Esophagus muscularis mucosa (tissue), 4 donors: ENCODE measurements at regions not wholly inside any gene's neighbourhood (a gene's known extent, or its start where the extent isn't known, plus 50 kb on each side); places are given as distances from the start of the nearest gene placed in this dataset.

Source experiments
- DNase-seq: peaks from one replicate; pipeline ENCODE4 v3.0.0-alpha.2; 2017; ENCODE audit errors: extremely low spot score
- H3K27ac ChIP-seq, 4 donors: fragments of 200-600 bp; sonication (generic); replicated peaks in 1 of 4; 1 replicate in 3 of 4; 2 replicates in 1 of 4; pipeline ENCODE4 v1.5.1; 2016 to 2019; ENCODE audit warnings: mild to moderate bottlenecking in 1 of 4
- H3K27me3 ChIP-seq, 4 donors: fragments of 200-600 bp; sonication (generic); one replicate each; pipeline versions ENCODE4 v1.5.1 to v1.6.0; 2016 to 2019
- H3K36me3 ChIP-seq, 4 donors: fragments of 200-600 bp; sonication (generic); one replicate each; pipeline ENCODE4 v1.5.1; 2016 to 2019
- H3K4me1 ChIP-seq, 4 donors: fragments of 200-600 bp; sonication (generic); one replicate each; pipeline ENCODE4 v1.5.1; 2016 to 2019
- H3K4me3 ChIP-seq, 4 donors: fragments of 200-600 bp; sonication (generic); 1 replicate in 2 of 4; 2 replicates in 2 of 4; pipeline ENCODE4 v1.5.1; 2016 to 2019; ENCODE audit warnings: mild to moderate bottlenecking in 4 of 4, moderate library complexity in 1 of 4
- H3K9me3 ChIP-seq, 4 donors: fragments of 200-600 bp; sonication (generic); 1 replicate in 3 of 4; 2 replicates in 1 of 4; pipeline ENCODE4 v1.5.1; 2016 to 2019
- EP300 ChIP-seq: sonication (generic); formaldehyde crosslinking; IDR thresholded peaks from one replicate; pipeline ENCODE4 v1.6.1; 2017; ENCODE audit warnings: antibody characterized with exemption
- POLR2A ChIP-seq: fragments of 450-650 bp; IDR thresholded peaks from one replicate; pipeline ENCODE4 v1.6.1; 2017; ENCODE audit warnings: antibody characterized with exemption, moderate library complexity, mild to moderate bottlenecking, low read depth
- POLR2AphosphoS5 ChIP-seq, 2 donors: sonication (generic); formaldehyde crosslinking; IDR thresholded peaks; one replicate each; pipeline ENCODE4 v1.6.1; 2017; ENCODE audit warnings: antibody characterized with exemption in 2 of 2
- WGBS: methylation state at CpG from one replicate; pipeline ENCODE4 v1.1.5; 2018; 5-methylcytosine and 5-hydroxymethylcytosine counted together
- intact Hi-C: fragments of 100-400 bp; cut with DNase I; formaldehyde crosslinking; loops from one replicate; pipeline ENCODE4 v1.15.1; 2023
- TF ChIP-seq, protein P1 (sequence below), 3 experiments: fragments of 200-600 bp in 2 of 3; fragments of 450-650 bp in 1 of 3; sonication (generic) in 2 of 3; IDR thresholded peaks; one replicate each; pipeline ENCODE4 v1.5.1; 2017 to 2019; ENCODE audit warnings: antibody characterized with exemption in 3 of 3, mild to moderate bottlenecking in 2 of 3, moderate library complexity in 1 of 3

DNA sequence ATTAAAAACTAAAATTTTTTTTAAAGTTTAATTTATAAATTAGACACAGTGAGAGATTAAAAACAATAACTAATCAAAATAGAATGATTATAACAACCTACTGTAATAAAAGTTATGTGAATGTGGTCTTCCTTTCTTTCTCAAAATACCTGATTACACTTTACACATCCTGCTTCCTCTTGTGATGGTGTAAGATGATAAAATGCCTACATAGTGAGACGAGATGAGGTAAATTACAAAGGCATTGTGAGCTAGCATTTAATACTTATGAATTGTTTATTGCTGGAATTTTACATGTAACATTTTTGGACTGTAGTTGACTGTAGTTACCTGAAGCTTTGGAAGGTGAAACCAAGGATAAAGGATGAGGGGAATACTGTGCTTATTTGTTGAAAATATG is 94.2 kb upstream of the CLEC14A start:
- H3K36me3 ChIP-seq, result no peaks in the 10 kb centered on the region
- no peak for TF ChIP-seq EP300
- no peak for TF ChIP-seq POLR2A
- TF ChIP-seq POLR2AphosphoS5 (IDR thresholded peaks at IDR 0.05), result no peak
- TF ChIP-seq, protein P1, sequence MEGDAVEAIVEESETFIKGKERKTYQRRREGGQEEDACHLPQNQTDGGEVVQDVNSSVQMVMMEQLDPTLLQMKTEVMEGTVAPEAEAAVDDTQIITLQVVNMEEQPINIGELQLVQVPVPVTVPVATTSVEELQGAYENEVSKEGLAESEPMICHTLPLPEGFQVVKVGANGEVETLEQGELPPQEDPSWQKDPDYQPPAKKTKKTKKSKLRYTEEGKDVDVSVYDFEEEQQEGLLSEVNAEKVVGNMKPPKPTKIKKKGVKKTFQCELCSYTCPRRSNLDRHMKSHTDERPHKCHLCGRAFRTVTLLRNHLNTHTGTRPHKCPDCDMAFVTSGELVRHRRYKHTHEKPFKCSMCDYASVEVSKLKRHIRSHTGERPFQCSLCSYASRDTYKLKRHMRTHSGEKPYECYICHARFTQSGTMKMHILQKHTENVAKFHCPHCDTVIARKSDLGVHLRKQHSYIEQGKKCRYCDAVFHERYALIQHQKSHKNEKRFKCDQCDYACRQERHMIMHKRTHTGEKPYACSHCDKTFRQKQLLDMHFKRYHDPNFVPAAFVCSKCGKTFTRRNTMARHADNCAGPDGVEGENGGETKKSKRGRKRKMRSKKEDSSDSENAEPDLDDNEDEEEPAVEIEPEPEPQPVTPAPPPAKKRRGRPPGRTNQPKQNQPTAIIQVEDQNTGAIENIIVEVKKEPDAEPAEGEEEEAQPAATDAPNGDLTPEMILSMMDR (IDR thresholded peaks at IDR 0.05), result no peak
- H3K4me3 ChIP-seq, result no peak overlapping the region
- intact Hi-C loops, result no loop called here
- H3K27ac ChIP-seq, result no peak overlapping the region
- 58% methylated on average over 1 of the region's 1 CpG for WGBS
- no peaks in the 10 kb centered on the region for H3K27me3 ChIP-seq
- peaks cover 0 to under 1% (median 0%) of the 10 kb centered on the region in 4 donors for H3K9me3 ChIP-seq
- no peak for DNase-seq
- no peaks in the 10 kb centered on the region for H3K4me1 ChIP-seq

GRCh38 chr14:38342803-38343202 is 86.9 kb upstream of the CLEC14A start:
- intact Hi-C loops, result no loop called here
- H3K36me3 ChIP-seq, result no peaks in the 10 kb centered on the region
- no peaks in the 10 kb centered on the region for H3K27me3 ChIP-seq
- no peak for DNase-seq
- H3K4me1 ChIP-seq, result no peaks in the 10 kb centered on the region
- TF ChIP-seq, protein P1 (IDR thresholded peaks at IDR 0.05), result no peak
- no peak for TF ChIP-seq POLR2AphosphoS5 (IDR thresholded peaks at IDR 0.05)
- no peak for TF ChIP-seq POLR2A
- no peak overlapping the region for H3K4me3 ChIP-seq
- H3K27ac ChIP-seq, result no peak overlapping the region
- no peaks in the 10 kb centered on the region for H3K9me3 ChIP-seq

- H3K36me3 ChIP-seq, result no peaks in the 10 kb centered on the region
- TF ChIP-seq, protein P1 (IDR thresholded peaks at IDR 0.05), result no peak
- TF ChIP-seq POLR2AphosphoS5 (IDR thresholded peaks at IDR 0.05) (no peak), EP300 (no peak), POLR2A (no peak)
- 73% methylated on average over 1 of the region's 1 CpG for WGBS
- H3K9me3 ChIP-seq, result no peaks in the 10 kb centered on the region
- intact Hi-C loops, result no loop called here
- DNase-seq, result no peak
- no peak overlapping the region for H3K4me3 ChIP-seq
- H3K27me3 ChIP-seq, result no peaks in the 10 kb centered on the region
- no peaks in the 10 kb centered on the region for H3K4me1 ChIP-seq
- no peak overlapping the region for H3K27ac ChIP-seq
Measured at GRCh38 chr14:38339696-38340095, 83.8 kb upstream of the CLEC14A start.

DNA sequence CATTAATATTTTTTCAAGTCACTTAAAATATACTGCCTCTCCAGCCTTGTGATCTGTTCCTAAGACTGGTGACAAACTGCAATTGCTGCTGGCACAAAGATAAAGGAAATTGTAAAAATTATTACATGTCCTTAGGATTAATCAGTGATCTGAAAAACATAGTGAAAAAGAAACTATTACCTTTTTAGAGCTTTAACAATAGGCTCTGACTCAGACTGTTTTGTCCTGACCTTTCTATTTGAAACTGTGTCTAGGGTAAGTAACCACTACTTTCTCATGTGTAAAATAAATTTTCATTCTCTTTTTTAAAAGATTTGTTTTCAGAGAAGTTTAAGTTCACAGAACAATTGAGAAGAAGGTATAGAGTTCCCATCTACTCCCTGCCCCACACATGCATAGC is 80.4 kb upstream of the CLEC14A start:
- no peaks in the 10 kb centered on the region for H3K27me3 ChIP-seq
- H3K36me3 ChIP-seq, result no peaks in the 10 kb centered on the region
- no peaks in the 10 kb centered on the region for H3K4me1 ChIP-seq
- H3K4me3 ChIP-seq, result no peak overlapping the region
- no peak overlapping the region for H3K27ac ChIP-seq
- TF ChIP-seq POLR2A (no peak), EP300 (no peak), POLR2AphosphoS5 (IDR thresholded peaks at IDR 0.05) (no peak)
- TF ChIP-seq, protein P1 (IDR thresholded peaks at IDR 0.05), result no peak
- no peaks in the 10 kb centered on the region for H3K9me3 ChIP-seq
- no peak for DNase-seq
- intact Hi-C loops, result no loop called here

DNA sequence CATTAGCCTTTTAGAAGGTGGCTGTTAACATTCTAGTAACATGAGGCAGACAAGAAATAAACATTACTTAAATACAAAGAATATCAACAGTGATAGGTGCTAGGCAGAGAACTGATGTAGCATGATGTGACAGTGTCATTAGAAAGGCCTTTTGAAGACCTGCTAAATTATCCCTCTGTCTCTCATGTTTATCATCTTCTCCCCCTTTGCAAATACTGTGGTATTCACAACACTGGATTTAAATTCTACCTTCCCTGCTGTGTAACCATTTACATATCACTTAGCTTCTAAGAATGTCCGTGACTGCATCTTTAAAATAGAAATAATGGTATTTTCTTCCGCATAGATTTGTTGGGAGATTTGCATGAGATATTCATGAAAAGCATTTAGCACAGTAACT is 74.4 kb upstream of the CLEC14A start:
- Histone ChIP-seq H3K4me3 (no peak overlapping the region), H3K27ac (no peak overlapping the region), H3K4me1 (no peaks in the 10 kb centered on the region), H3K9me3 (no peaks in the 10 kb centered on the region), H3K36me3 (no peaks in the 10 kb centered on the region), H3K27me3 (no peaks in the 10 kb centered on the region)
- DNase-seq, result no peak
- TF ChIP-seq EP300, result no peak
- 79% methylated on average over 2 of the region's 2 CpGs for WGBS
- intact Hi-C loops, result no loop called here
